Activated B cell treated with CpG ODN at 0.5 μM for 24 hours (primary cell): ENCODE measurements at regions not wholly inside any gene's neighbourhood (a gene's known extent, or its start where the extent isn't known, plus 50 kb on each side); places are given as distances from the start of the nearest gene placed in this dataset.

Experiments
- ATAC-seq: fragments of 200-7000 bp; cut with Tn5 transposase; one replicate; pipeline ENCODE4 v1.10.0; 2021; ENCODE audit warnings: low read depth, mild to moderate bottlenecking, moderate library complexity
- CTCF ChIA-PET: fragments of 350-600 bp; sonication (Branson Sonifier 250); formaldehyde crosslinking; loops from one replicate; lab custom pipeline; 2021; ENCODE audit warnings: antibody characterized with exemption; lab: Charles Lee
- POLR2A ChIA-PET: fragments of 350-600 bp; sonication (Branson Sonifier 250); formaldehyde crosslinking; loops from one replicate; lab custom pipeline; 2021; ENCODE audit warnings: antibody characterized with exemption; lab: Charles Lee
- DNase-seq: peaks from one replicate; pipeline ENCODE4 v3.0.0; 2022
- H3K27ac Mint-ChIP-seq: one replicate; pipeline ENCODE4 v1.8.0; 2020; ENCODE audit warnings: mixed read lengths
- H3K27me3 Mint-ChIP-seq: one replicate; pipeline ENCODE4 v1.8.0; 2021; ENCODE audit warnings: mixed read lengths
- H3K36me3 Mint-ChIP-seq: one replicate; pipeline ENCODE4 v1.8.0; 2021; ENCODE audit warnings: low read depth, mixed read lengths
- H3K4me1 Mint-ChIP-seq: one replicate; pipeline ENCODE4 v1.8.0; 2021; ENCODE audit warnings: mixed read lengths
- H3K4me3 Mint-ChIP-seq: one replicate; pipeline ENCODE4 v1.8.0; 2020; ENCODE audit warnings: mild to moderate bottlenecking, mixed read lengths
- H3K9me3 Mint-ChIP-seq: one replicate; pipeline ENCODE4 v1.8.0; 2020; ENCODE audit warnings: mixed read lengths
- CTCF ChIP-seq: fragments of 200-600 bp; IDR thresholded peaks from one replicate; pipeline ENCODE4 v1.8.0; 2022; ENCODE audit warnings: antibody characterized with exemption, mild to moderate bottlenecking
- intact Hi-C: fragments of 100-400 bp; cut with micrococcal nuclease; formaldehyde crosslinking; loops from one replicate; pipeline ENCODE4 v1.15.1; 2024

GRCh38 chr16:47956916-47957315 lies 198.9 kb downstream of the ABCC12 start:
- ATAC-seq: no peak
- ChIA-PET POLR2A (no interaction called here), CTCF (no interaction called here)
- no peaks in the 10 kb centered on the region for H3K36me3 Mint-ChIP-seq
- H3K27me3 Mint-ChIP-seq: no peaks in the 10 kb centered on the region
- no peak overlapping the region for H3K4me3 Mint-ChIP-seq
- H3K9me3 Mint-ChIP-seq: no peaks in the 10 kb centered on the region
- TF ChIP-seq CTCF: no peak
- no peaks in the 10 kb centered on the region for H3K4me1 Mint-ChIP-seq
- no peak for DNase-seq
- intact Hi-C loops: no loop called here
- H3K27ac Mint-ChIP-seq: no peak overlapping the region

GRCh38 chr16:47949714-47950113 lies 206.1 kb downstream of the ABCC12 start:
- DNase-seq (no peak), ATAC-seq (no peak)
- no peak for TF ChIP-seq CTCF
- no peak overlapping the region for H3K4me3 Mint-ChIP-seq
- H3K9me3 Mint-ChIP-seq: no peaks in the 10 kb centered on the region
- H3K4me1 Mint-ChIP-seq: no peaks in the 10 kb centered on the region
- no peak overlapping the region for H3K27ac Mint-ChIP-seq
- ChIA-PET POLR2A (interaction anchor here (0.6 kb wide), 1 partner anchor 32 kb away, joined by 4 read pairs; no protein-coding TSS in a partner anchor), CTCF (no interaction called here)
- no peaks in the 10 kb centered on the region for H3K36me3 Mint-ChIP-seq
- peaks cover 4% of the 10 kb centered on the region for H3K27me3 Mint-ChIP-seq
- intact Hi-C loops: no loop called here

- Mint-ChIP-seq H3K27ac (no peak overlapping the region), H3K9me3 (no peaks in the 10 kb centered on the region), H3K4me3 (no peak overlapping the region), H3K4me1 (no peaks in the 10 kb centered on the region), H3K36me3 (no peaks in the 10 kb centered on the region), H3K27me3 (peaks cover 6% of the 10 kb centered on the region)
- no peak for DNase-seq
- no peak for ATAC-seq
- CTCF ChIA-PET: no interaction called here
- TF ChIP-seq CTCF: no peak
- POLR2A ChIA-PET: no interaction called here
- intact Hi-C loops: no loop called here
Observed at GRCh38 chr16:47949276-47949675, 206.5 kb downstream of the ABCC12 start.

DNA sequence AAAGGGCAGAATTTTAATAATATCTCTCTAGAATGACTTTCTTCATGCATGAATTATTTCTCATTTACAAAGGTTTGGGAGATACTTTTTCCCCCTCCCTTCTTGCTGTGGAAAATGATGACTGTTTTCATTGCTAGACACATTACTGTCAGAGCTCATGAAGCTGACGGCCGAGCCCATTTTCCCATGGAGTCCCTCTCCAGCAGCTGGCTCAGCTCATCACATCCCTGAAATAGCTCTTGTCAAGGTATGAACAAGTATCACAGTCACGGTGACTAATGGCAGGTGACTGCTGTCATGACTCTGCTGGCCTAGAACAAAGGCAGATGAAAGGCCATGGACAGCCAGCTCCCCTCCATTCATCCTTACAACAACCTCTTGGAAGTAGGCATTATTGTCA lies 208.1 kb downstream of the ABCC12 start:
- no peaks in the 10 kb centered on the region for H3K9me3 Mint-ChIP-seq
- no peak overlapping the region for H3K27ac Mint-ChIP-seq
- intact Hi-C loops: no loop called here
- no peak for TF ChIP-seq CTCF
- no peak for DNase-seq
- POLR2A ChIA-PET: no interaction called here
- no peaks in the 10 kb centered on the region for H3K36me3 Mint-ChIP-seq
- H3K4me3 Mint-ChIP-seq: no peak overlapping the region
- no peaks in the 10 kb centered on the region for H3K4me1 Mint-ChIP-seq
- CTCF ChIA-PET: no interaction called here
- peaks cover 6% of the 10 kb centered on the region for H3K27me3 Mint-ChIP-seq
- no peak for ATAC-seq

- ChIA-PET POLR2A (no interaction called here), CTCF (no interaction called here)
- Mint-ChIP-seq H3K27me3 (peaks cover 9% of the 10 kb centered on the region), H3K4me1 (no peaks in the 10 kb centered on the region), H3K4me3 (no peak overlapping the region), H3K36me3 (no peaks in the 10 kb centered on the region), H3K27ac (no peak overlapping the region), H3K9me3 (no peaks in the 10 kb centered on the region)
- DNase-seq (no peak), ATAC-seq (no peak)
- no peak for TF ChIP-seq CTCF
- intact Hi-C loops: no loop called here
Observed at GRCh38 chr16:47946092-47946491, 209.7 kb downstream of the ABCC12 start.
